Esophagus squamous epithelium (tissue), 4 donors: ENCODE measurements at regions not wholly inside any gene's neighbourhood (a gene's known extent, or its start where the extent isn't known, plus 50 kb on each side); places are given as distances from the start of the nearest gene placed in this dataset.

Experiments
- CTCF ChIP-seq, 6 experiments: fragments of 450-650 bp in 4 of 6; fragments of 200-600 bp in 2 of 6; sonication (generic) in 2 of 6; IDR thresholded peaks; one replicate each; pipeline ENCODE4 v1.5.1; 2016 to 2019; ENCODE audit warnings: antibody characterized with exemption in 6 of 6, mild to moderate bottlenecking in 4 of 6, moderate library complexity in 4 of 6
- POLR2A ChIP-seq, 4 donors: fragments of 450-650 bp; IDR thresholded peaks; one replicate each; pipeline ENCODE4 v1.6.1; 2017; ENCODE audit warnings: antibody characterized with exemption in 4 of 4, mild to moderate bottlenecking in 4 of 4, moderate library complexity in 3 of 4

DNA sequence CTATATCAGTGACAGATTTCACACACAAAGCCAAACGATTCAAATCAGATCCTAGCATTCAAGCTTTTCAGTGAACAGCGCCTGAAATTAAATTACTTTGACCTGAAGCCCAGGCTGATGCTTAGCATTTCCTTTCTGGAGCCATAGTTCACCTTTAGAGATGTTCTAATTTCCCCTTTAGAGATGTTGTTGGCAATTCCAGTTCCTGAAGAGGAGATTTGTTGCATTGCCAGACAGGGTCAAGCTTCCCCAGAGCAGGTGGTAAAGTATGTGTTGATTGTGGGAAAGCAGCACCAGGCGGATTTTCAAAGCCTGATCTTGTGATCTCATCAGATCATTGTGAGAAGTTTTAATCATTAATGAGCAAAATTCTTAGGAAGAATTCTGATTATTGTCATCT is 609.8 kb upstream of the KLF12 start:
- TF ChIP-seq CTCF (IDR thresholded peaks at IDR 0.05) (no peak), POLR2A (IDR thresholded peaks at IDR 0.05) (no peak)
